ENCODE measurements at regions not wholly inside any gene's neighbourhood (a gene's known extent, or its start where the extent isn't known, plus 50 kb on each side); places are given as distances from the start of the nearest gene placed in this dataset.

GRCh38 chr1:42004860-42005259, 86.1 kb upstream of the HIVEP3 start:
- DNase-seq (ENCODE audit: low read depth) (no peak), FAIRE-seq (no peak)
- Histone ChIP-seq H3K27me3 (ENCODE audit: control insufficient read depth, insufficient read depth, low read length) (no peaks in the 10 kb centered on the region), H3K4me3 (ENCODE audit: low read depth, low read length) (no peak overlapping the region), H3K36me3 (ENCODE audit: control insufficient read depth, insufficient read depth, low read length) (no peaks in the 10 kb centered on the region)
- TF ChIP-seq CTCF (IDR thresholded peaks at IDR 0.05; ENCODE audit: insufficient read depth, low read length, severe bottlenecking) = no peak

- no peak for DNase-seq (ENCODE audit: low read depth)
- Histone ChIP-seq H3K4me3 (ENCODE audit: low read depth, low read length) (no peak overlapping the region), H3K27me3 (ENCODE audit: control insufficient read depth, insufficient read depth, low read length) (no peaks in the 10 kb centered on the region), H3K36me3 (ENCODE audit: control insufficient read depth, insufficient read depth, low read length) (no peaks in the 10 kb centered on the region)
- TF ChIP-seq CTCF (IDR thresholded peaks at IDR 0.05; ENCODE audit: insufficient read depth, low read length, severe bottlenecking) = no peak
- no peak for FAIRE-seq
Measured at GRCh38 chr1:42004322-42004721, 85.6 kb upstream of the HIVEP3 start.

- Histone ChIP-seq H3K27me3 (ENCODE audit: control insufficient read depth, insufficient read depth, low read length) (no peaks in the 10 kb centered on the region), H3K4me3 (ENCODE audit: low read depth, low read length) (no peak overlapping the region), H3K36me3 (ENCODE audit: control insufficient read depth, insufficient read depth, low read length) (no peaks in the 10 kb centered on the region)
- DNase-seq (ENCODE audit: low read depth) (peak; percentile 44), FAIRE-seq (no peak)
- no peak for TF ChIP-seq CTCF (IDR thresholded peaks at IDR 0.05; ENCODE audit: insufficient read depth, low read length, severe bottlenecking)
Measured at GRCh38 chr1:42003433-42003832, 84.7 kb upstream of the HIVEP3 start.

- Histone ChIP-seq H3K27me3 (ENCODE audit: control insufficient read depth, insufficient read depth, low read length) (no peaks in the 10 kb centered on the region), H3K4me3 (ENCODE audit: low read depth, low read length) (no peak overlapping the region), H3K36me3 (ENCODE audit: control insufficient read depth, insufficient read depth, low read length) (no peaks in the 10 kb centered on the region)
- DNase-seq (ENCODE audit: low read depth) (no peak), FAIRE-seq (no peak)
- no peak for TF ChIP-seq CTCF (IDR thresholded peaks at IDR 0.05; ENCODE audit: insufficient read depth, low read length, severe bottlenecking)
Measured at GRCh38 chr1:42002220-42002619, 83.5 kb upstream of the HIVEP3 start.

GRCh38 chr1:42000766-42001165, 82.0 kb upstream of the HIVEP3 start:
- no peaks in the 10 kb centered on the region for H3K36me3 ChIP-seq (ENCODE audit: control insufficient read depth, insufficient read depth, low read length)
- H3K4me3 ChIP-seq (ENCODE audit: low read depth, low read length) = no peak overlapping the region
- DNase-seq (ENCODE audit: low read depth) (no peak), FAIRE-seq (no peak)
- no peaks in the 10 kb centered on the region for H3K27me3 ChIP-seq (ENCODE audit: control insufficient read depth, insufficient read depth, low read length)
- no peak for TF ChIP-seq CTCF (IDR thresholded peaks at IDR 0.05; ENCODE audit: insufficient read depth, low read length, severe bottlenecking)

- DNase-seq (ENCODE audit: low read depth) (no peak), FAIRE-seq (no peak)
- TF ChIP-seq CTCF (IDR thresholded peaks at IDR 0.05; ENCODE audit: insufficient read depth, low read length, severe bottlenecking) = no peak
- Histone ChIP-seq H3K4me3 (ENCODE audit: low read depth, low read length) (no peak overlapping the region), H3K27me3 (ENCODE audit: control insufficient read depth, insufficient read depth, low read length) (no peaks in the 10 kb centered on the region), H3K36me3 (ENCODE audit: control insufficient read depth, insufficient read depth, low read length) (no peaks in the 10 kb centered on the region)
Measured at GRCh38 chr1:41999884-42000283, 81.2 kb upstream of the HIVEP3 start.

All from bronchial epithelial cell (primary cell).